ENCODE measurements at regions not wholly inside any gene's neighbourhood (a gene's known extent, or its start where the extent isn't known, plus 50 kb on each side); places are given as distances from the start of the nearest gene placed in this dataset.

- DNase-seq (ENCODE audit: extremely low read depth, low read depth): no peak
Observed at GRCh38 chr17:74146196-74146595, 57.3 kb upstream of the RPL38 start.

- no peak for DNase-seq (ENCODE audit: extremely low read depth, low read depth)
Observed at GRCh38 chr17:74147056-74147835, 56.2 kb upstream of the RPL38 start.

DNA sequence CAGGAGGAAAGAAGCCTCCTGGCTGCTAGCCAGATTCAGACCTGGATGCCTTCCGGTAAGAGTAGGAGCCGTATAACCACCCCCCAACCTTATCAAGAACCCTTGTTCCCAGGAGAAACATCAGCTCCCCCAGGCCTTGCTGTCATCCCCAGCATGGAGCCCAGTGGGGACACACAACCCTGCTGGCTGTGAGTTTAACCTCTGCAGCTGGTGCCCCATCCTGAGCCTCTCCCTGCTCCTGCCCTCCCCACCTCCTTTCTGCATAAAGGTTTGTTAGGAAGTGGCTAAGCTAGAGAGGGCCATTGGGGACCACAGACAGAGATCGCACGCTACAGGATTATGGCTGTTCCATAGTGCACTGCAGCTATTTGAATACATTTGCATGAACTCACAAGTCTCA lies 55.5 kb upstream of the RPL38 start:
- DNase-seq (ENCODE audit: extremely low read depth, low read depth): no peak

DNA sequence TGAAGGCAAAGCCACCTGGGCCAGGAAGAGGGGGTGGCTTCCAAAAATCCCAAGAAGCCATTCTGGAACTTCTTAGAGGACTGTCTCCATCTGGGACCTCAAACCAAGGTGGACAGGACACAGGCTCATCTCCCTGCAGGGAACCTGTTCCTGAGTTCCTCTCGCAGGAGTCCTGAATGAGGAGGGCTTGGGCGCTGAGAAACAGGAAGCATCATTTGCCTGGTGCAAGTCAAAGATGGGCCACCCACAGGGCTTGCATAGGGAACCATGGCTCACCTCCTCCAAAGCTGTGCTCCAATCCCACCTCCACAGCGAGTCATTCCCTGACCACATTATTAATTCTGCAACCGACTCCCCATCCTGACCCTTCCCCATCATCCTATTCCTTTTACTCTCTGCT lies 55.0 kb upstream of the RPL38 start:
- no peak for DNase-seq (ENCODE audit: extremely low read depth, low read depth)

DNA sequence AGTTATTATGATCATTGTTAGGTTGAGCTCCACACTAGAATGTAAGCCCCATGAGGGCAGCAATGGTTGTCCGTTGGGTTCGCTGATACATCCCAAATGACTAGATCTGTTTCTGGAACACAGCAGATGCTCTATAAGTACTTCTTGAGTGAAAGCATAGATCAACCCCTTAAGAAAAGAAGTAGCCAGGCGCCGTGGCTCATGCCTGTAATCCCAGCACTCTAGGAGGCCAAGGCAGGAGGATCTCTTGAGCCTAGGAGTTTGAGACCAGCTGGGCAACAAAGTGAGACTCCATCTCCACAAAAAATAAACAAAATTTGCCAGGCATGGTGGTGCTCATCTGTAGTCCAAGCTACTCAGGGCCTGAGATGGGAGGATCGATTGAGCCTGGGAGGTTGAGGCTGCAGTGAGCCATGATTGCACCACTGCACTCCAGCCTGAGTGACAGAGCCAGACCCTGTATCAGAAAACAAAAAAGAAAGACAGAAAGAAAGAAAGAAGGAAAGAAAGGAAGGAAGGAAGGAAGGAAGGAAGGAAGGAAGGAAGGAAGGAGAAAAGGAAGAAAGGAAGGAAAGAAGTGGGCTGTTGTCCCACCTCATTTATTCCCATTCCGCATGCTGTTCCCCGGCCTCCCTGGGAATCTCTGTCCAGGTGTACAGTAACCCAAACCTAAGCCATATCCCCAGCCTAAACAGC lies 54.4 kb upstream of the RPL38 start:
- DNase-seq (ENCODE audit: extremely low read depth, low read depth): no peak

DNA sequence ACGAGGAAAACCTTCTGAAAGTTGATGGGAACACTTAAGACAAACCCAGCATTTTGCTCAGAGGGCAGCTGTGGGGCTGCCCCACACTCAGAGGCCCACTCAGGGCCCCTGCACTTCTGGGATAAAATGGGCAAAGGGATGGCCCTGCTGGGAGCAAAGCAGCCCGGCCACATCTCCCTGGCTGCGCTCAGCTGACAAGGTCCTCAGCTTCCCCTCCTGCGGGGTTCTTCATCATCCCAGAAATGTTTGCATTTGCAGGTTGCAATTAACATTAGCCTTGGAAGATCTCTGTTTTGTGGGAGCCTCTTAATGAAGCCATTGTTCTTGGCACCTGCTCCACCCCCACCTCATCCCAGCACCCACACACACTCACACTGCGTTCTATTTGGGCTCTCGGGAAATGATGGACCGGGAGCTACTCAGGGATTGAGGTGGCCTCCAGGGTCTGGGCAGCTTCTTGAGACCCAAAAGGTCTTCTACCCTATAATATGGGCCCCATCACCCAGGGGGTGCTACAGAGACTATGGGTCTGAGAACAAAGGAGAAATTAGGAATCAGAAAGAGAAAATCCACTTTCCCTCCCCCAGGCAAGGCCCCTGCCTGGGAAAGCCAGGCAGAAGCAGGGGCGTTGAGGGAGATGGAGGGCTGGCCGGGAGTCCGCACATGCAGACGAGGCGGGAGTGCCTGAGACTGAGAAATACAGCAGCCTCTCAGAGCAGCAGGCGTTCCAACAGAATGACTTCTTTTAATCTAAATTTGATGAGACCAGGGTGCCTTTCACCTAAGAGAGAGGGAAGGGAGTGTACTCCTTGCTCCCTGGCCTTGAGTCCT lies 53.7 kb upstream of the RPL38 start:
- no peak for DNase-seq (ENCODE audit: extremely low read depth, low read depth)

DNA sequence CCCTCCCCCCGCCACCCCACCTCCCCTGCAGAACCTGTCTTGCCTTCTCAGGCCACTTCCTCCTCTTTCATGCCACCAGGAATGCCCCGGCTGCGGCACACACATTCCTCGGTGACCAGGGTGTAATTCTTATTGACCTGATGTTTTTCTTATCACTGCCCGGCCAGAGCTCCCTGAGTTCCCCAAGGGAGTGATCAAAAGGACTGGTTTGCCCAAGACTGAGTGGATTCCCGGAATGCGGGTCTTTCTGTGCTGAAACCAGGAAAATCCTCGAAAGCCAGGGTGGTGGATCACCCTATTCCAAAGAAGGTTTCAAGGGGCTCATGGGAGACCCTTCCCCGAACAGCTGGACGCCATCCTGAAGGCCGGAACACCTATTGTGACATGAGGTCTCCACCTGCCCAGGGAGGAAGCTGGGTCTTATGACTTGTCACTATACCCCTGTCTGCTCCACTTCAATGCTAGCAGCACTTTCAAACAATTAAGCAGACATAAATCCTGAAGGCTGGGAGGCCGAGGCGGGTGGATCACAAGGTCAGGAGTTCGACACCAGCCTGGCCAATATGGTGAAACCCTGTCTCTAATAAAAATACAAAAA lies 53.0 kb upstream of the RPL38 start:
- DNase-seq (ENCODE audit: extremely low read depth, low read depth): no peak

GRCh38 chr17:74151551-74152315 lies 51.7 kb upstream of the RPL38 start:
- no peak for DNase-seq (ENCODE audit: extremely low read depth, low read depth)

DNA sequence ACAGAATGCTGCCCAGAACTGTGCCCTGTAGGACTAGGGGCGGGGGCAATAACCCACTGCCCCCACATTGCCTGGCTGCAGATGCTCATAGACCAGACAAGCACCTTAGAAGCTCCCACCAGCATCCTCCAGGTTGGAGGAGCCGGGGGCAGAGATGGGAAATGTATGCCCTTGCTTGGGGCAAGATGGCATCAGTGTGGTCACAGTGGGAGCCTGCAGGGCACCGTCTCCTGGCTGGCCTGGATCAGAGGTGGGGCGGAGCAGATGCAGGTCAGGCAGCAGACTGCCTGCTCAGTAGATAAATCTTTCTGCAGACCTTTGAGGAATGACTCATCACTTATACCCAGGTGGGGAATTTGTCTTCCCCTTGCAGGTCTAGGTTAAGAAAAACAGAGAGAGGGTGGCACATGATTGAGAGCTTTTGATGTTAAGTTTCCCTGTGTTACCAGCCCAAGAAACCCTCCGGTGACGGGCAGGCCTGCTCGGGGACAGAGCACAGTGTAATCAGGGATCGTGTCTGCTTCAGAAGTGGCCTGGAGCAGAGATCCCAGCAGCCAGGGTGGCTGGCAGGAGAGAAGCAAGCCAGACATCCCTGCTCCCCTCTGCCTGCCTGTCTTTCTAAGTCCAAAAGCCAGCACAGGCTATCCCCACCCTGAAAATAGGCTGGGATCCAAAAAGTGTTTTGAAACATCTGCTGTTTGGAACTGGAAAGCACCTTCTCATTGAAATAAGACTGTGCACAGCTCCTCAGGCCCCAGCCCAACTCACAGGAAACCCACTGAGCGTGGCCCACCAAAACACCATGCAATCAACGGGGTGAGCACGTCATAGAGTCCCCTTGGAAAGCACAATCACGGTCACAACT lies 50.7 kb upstream of the RPL38 start:
- DNase-seq (ENCODE audit: extremely low read depth, low read depth): no peak

GRCh38 chr17:74153456-74153810 lies 50.0 kb upstream of the RPL38 start:
- no peak for DNase-seq (ENCODE audit: extremely low read depth, low read depth)
